Superior temporal gyrus (tissue), 1 donor: ENCODE measurements at regions not wholly inside any gene's neighbourhood (a gene's known extent, or its start where the extent isn't known, plus 50 kb on each side); places are given as distances from the start of the nearest gene placed in this dataset.

Source experiments
- DNase-seq: peaks from one replicate; pipeline ENCODE4 v3.0.0-alpha.2; 2016; ENCODE audit errors: extremely low spot score

DNA sequence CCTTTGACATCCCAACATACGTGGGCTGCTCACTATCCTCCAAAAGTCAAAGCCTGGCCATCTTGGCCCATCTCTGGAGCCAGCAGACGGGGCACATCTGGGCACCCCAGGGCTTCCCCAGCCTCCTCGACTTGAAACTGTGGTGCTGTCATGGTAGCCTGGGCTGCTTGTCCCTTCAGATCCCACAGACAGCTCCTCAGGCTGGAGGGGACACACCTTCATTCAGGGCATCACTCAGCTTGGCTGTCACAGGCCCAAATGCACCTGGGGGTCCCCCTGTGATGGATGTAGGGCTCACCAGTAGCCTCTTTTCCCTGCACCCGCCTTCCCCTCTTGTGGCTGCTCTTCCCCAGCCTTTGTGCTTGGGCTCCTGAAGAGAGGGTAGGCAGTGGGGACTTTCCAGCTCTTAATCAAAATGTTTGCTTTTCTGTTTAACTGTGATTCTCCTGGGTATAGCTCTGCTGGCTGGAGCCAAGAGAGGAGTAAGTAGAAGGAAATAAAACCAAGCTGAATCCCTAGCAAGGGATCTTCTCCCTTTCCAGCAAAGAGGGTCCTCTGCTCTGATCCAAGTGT, 92.3 kb downstream of the GYPC start:
- no peak for DNase-seq

DNA sequence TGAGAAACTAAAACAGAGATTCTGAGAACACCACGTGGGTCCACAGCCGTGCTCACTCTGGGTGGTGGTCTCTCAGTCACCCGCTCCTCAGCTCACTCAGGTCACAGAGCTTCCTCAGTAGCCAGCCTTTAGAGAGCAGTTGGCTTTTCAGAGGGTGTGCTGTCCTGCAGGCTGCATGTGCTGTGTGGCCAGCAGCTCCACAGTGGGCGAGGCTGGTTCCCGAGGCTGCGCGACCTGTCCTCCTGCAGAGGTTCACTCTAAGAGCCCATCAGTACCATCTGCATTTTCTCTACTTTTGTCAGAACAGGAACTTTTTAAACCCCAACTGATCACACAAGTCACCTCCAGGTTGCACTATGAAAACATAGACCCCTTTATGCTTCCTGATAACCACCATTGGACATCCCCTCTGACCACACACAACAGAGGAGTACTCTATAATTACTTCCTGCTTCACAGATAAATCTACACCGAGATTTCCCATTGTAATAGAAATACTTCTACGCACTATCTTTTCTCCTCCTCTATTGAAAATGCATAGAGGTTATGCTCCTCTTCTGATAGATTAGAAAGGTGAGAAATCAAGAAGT, 93.1 kb downstream of the GYPC start:
- no peak for DNase-seq

DNA sequence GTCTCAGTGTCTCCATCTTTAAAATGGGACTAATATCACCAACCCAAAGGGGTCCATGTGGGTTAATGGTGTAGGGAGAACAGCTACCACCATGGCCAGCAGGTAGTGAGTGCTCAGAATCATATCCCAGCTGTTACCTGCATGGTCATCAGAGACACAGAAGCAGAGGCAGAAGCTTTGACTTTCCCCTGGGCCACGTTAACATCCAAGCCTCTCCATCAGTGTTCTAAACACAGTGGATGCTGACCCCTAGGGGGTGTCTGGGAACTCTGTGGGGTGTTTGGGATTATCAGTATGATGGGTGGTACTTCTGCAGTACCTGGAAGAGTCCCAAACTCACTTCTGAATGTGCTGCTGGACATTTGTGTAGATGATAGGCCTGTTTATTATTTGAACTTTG, 93.6 kb downstream of the GYPC start:
- no peak for DNase-seq

DNA sequence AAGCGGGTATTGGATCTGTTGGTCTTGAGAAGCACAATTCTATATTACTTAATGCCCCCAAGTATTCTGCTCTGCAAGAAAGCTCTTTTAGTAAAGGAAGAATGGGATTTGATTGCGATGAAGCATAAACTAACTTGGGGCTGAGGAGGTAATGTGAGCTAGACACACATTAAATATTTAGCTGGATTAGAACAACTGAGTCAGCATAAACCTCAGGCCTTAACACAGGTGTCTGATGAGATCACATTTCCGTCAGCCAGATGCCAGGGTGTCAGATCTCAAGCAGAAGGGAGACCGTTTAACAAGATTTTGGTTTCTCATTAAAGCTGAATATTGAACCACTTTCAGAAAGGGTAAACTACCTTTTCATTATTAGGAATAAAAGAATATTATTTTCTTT, 94.5 kb downstream of the GYPC start:
- no peak for DNase-seq

DNA sequence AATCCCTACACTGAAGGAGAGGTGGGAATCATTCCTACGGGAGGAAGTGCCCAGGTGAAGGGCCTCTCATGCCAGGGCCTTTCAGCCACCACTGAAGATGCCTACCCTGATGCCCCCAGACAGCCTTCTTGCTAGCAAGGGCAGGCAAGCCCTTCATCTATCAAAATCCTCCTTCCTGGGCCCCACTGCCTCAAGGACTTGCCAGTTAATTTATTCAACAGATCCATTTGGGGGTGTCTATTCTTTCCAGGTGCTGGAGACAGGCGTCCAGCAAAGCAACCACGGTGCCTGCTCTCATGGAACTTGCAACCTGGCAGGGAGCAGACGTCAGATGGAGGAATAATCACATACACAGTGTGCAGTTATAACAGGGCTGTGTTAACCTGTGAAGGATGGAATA, 95.5 kb downstream of the GYPC start:
- no peak for DNase-seq

DNA sequence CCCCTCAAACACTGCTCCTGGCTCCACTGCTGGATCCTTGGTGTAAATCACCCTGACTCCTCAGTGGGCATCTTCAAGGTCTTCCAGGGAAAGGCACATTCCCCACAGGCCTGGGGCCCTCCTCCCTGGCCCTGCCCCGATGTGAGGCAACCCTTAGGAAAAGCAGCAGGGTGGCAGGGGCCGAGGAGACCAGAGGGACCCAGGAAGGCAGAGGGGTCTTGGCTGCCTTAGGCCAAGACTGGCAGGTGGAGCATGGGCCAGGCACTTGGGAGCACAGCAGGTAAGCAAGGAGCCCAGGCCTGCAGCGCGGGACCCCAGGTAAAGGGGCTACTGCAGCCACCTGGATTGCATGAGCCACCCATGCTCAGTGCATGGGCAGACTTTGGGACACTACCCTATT, 96.9 kb downstream of the GYPC start:
- no peak for DNase-seq

GRCh38 chr2:126753501-126754212, 97.7 kb downstream of the GYPC start:
- DNase-seq: no peak

DNA sequence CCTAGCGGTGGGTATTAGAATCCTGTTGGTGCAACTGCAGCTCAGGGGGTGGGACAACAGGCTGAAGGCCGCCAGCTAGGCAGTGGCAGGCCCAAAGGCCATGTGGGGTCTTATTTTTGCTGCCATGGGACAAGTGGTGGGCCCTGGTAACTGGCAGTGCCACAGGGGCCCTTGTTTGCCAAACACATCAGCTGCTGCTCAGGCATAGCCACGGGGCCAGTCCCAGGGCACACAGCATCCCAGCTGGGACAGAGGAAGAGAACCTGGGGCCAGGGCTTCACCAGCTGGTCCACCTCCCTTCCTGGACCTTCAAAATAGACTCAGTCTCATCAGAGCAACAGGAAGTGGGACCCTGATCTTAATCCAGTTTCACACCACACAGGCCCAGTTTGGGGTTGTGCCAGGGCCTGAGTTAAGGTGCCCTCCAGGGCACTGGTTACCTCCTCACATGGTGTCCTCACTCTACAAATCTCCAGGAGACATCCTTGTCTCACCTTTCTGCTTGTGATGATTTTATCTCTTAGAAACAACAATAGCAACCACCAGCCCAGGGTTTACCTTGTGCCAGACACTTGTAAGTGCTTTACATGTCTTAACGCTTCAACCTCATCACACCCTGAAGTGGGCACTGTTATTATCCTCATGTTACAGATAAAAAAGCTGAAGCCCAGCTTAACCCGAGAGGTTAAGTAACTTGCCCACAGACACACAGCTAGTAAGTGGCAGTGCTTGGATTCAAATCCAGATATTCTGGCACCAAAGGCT, 98.5 kb downstream of the GYPC start:
- DNase-seq: no peak

DNA sequence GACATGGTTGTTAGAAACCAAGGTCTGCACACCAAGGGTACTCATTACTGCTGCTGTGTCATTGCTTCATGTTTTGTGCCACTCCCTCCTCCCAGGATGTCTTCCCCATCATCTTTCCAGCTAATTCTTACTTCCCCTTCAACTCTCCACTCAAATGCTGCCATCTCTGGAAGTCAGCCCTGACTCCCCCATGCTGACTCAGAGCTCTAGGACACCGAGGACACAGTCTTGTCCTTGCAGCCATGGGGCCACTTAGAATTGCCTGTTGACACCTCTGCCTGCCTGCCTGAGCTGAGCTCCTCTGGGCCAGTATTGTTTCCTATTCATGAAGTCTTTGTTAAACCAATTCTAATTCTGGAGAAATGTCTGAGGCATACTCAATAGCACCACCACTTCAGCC, 100.2 kb downstream of the GYPC start:
- no peak for DNase-seq

DNA sequence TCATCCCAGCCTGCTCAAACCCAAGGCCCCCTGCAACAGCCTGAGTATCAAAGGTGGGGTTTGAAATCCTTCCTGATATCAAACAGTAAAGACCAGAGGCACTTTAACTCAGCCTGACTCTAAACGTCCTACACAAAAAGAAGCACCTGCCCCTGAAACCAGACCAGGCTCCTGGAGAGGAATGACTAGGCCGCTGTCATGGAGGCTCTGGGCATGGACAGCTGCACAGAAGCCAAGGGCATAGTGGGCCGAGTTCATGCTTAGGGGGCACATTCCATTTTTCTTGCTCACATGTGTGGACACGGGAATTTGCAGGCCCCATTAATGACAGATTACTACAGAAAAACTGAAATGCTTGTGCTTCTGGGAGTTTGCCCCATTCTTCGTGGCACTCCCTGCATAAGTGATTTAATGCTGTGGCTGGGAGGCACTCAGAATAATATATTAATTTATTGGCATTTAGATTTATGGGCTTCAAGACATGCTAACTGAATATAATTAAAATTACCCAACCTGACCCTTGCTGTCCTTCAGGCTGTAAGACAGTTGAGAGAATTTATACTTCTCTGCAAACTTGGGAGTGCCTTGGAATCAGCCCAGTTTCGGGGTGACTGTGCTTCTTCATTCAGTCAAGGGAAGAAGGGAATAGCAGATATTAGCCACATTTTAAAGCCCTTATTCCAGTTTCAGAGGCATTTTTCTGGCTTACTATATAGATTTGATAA, 105.5 kb downstream of the GYPC start:
- DNase-seq: no peak

DNA sequence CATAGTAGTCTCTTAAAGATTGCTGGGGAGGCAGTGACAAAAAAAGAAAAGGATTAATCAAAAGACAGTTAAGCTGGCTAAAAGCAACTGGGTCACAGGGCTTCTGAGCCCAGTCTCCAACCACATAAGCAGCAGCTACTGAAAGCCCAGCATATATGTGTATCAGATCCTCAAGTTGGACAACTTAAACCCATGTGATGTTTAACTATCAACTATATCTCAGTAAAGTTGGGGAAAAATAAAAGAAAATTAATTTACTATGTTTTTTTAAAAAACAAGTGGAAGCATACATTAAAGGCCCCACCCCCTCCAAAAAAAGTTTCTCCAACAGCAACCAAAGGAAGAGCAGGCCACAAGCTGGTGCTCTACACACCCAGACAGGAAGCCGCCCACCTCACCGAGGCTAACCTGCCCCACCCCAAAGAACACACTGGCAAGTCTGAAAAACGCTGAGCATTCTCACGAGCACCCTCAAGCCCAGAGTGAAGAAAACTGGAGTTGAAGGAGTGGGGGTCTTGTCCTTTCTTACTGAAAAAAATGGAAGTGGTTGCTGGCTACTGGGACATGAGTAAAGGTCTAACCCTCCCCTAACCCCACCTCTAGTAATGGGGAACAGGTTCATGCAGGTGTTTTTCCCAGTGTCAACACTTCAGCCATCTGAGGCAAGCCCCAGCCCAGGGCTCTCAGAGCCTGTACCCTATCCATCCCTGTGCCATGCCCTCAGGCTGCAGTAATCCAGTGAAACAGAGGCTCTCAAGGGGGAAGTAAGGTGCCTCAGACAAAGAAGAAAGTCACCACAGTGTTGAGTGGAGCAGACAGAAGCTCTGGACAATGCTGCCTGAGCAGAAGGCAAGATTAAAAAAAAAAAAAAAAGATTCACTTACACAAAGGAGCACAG, 106.3 kb downstream of the GYPC start:
- DNase-seq: no peak

GRCh38 chr2:126764686-126765265, 108.8 kb downstream of the GYPC start:
- DNase-seq: no peak

DNA sequence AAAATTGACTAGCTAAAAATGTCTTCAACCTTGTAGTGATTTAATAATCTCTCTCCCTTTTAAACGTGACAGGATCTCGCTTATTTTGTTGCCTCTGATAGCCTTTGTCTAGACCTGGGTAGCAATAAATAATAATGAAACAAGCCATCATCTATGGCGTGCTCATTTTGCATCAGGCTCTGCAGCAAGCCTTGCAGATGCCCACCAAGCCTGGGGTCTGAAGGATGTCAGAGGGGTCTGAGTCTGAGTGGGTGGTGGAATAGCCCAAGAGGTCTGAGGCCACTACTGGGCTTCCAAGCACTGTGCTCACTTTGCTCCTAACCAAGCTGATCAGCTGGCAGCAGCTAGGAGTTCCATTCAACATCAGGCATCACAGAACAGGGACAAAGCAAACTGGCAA, 109.4 kb downstream of the GYPC start:
- DNase-seq: no peak

GRCh38 chr2:126766295-126766968, 110.5 kb downstream of the GYPC start:
- DNase-seq: no peak

GRCh38 chr2:126766969-126767296, 111.0 kb downstream of the GYPC start:
- DNase-seq: no peak

GRCh38 chr2:126769118-126769517, 113.2 kb downstream of the GYPC start:
- DNase-seq: no peak

DNA sequence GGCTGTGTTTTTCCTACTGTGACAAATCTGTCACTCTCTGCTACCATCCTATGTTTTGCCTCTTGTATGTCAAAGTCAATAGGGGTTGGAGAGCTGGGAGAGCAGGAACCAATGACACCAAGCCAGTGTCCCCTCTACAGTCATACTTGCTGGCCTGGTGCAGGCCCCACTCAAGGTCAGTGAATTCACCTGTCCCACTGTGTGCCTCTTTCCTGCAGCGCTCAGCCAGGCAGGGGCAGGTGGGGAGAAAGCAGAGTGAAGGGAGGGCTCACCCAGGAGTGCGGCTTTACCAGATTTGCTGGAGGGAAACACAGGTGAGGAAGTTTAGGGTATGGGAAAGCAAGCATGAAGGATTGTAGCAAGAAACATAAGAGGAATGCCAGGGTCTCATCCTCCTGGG, 114.5 kb downstream of the GYPC start:
- no peak for DNase-seq

GRCh38 chr2:126771094-126771493, 115.1 kb downstream of the GYPC start:
- DNase-seq: no peak

DNA sequence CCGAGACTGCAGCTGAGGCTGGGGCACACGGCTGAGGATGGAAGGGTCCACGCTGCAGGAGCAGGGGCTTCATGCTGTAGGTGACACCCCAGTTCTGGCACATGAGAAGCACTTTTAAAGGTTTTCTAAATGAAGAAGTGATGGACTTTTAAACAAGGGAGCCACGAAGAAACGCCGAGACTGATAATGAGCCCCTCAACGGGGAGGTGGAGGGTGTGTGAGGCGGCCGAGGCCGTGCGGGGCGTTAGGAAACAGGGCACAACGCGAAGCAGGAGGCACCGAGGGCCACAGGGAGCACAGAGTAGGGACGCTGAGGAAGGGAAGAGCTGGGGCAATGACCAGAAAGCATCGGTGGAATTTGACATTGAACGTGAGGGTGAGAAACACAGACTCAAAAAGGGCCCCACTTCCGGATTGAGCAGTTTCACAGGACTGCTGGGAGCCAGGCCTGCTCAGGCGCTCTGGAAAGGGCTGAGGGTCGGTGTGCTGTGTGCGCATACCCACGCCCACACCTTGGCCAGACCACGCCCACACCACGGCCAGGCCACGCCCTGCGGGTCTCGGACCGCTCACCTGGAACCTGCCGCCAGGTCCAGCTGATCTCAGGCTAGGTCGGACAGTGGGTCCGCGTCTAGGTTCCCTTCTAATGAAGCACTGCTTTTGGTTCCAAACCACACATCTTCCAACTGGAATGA, 115.7 kb downstream of the GYPC start:
- no peak for DNase-seq

GRCh38 chr2:126774290-126774689, 118.3 kb downstream of the GYPC start:
- DNase-seq: no peak
